Psoas muscle (tissue), 7 donors: ENCODE measurements at regions not wholly inside any gene's neighbourhood (a gene's known extent, or its start where the extent isn't known, plus 50 kb on each side); places are given as distances from the start of the nearest gene placed in this dataset.
A peak's percentile ranks its signal among the peaks of the same experiment; 100 is the strongest.

ENCODE experiments used
- ATAC-seq, 4 donors: fragments of 200-7000 bp; cut with Tn5 transposase; one replicate each; pipeline ENCODE4 v1.9.1; 2020; ENCODE audit warnings: moderate library complexity in 3 of 4, mild to moderate bottlenecking in 2 of 4
- DNase-seq, 2 donors: peaks; one replicate each; pipeline ENCODE4 v3.0.0-alpha.2; 2020
- H3K27ac ChIP-seq: fragments of 200-600 bp; one replicate; pipeline ENCODE4 v1.8.0; 2022
- H3K27me3 ChIP-seq, 3 donors: fragments of 200-600 bp in 1 of 3; one replicate each; pipeline versions ENCODE4 v1.6.1 to v1.8.0; 2013 to 2022; ENCODE audit warnings: low read length in 2 of 3, mild to moderate bottlenecking in 2 of 3, moderate library complexity in 1 of 3; ENCODE audit not compliant: insufficient read depth in 3 of 3
- H3K36me3 ChIP-seq, 2 donors: fragments of 200-600 bp in 1 of 2; one replicate each; pipeline versions ENCODE4 v1.6.1 to v1.8.0; 2013 to 2022; ENCODE audit warnings: low read depth in 1 of 2, mild to moderate bottlenecking in 1 of 2, moderate library complexity in 1 of 2; ENCODE audit not compliant: insufficient read depth in 1 of 2
- H3K4me1 ChIP-seq: fragments of 200-600 bp; one replicate; pipeline ENCODE4 v1.8.0; 2022
- H3K4me3 ChIP-seq: fragments of 200-600 bp; one replicate; pipeline ENCODE4 v1.8.0; 2022; ENCODE audit warnings: mild to moderate bottlenecking
- H3K9me3 ChIP-seq: fragments of 200-600 bp; one replicate; pipeline ENCODE4 v1.8.0; 2022
- CTCF ChIP-seq: fragments of 200-600 bp; IDR thresholded peaks from one replicate; pipeline ENCODE4 v1.8.0; 2022; ENCODE audit warnings: antibody characterized with exemption
- WGBS, 3 donors: extraction: QIAGEN DNeasy Blood & Tissue Kit; methylation state at CpG; one replicate each; pipeline versions ENCODE4 v1.1.6 to v1.1.7; 2013; 5-methylcytosine and 5-hydroxymethylcytosine counted together
- intact Hi-C, 2 donors: fragments of 100-400 bp; cut with DNase I; formaldehyde crosslinking; loops; one replicate each; pipeline versions ENCODE4 v1.11.0 to v1.14.2; 2022
- donor health status: healthy with polysubstance abuse.
- donor health status: DM: no; HTN: no; CAD: no; lungs with moderate emphysema.
- donor health status: Bipolar disorder and iron deficiency.
- donor health status: healthy.
- donor health status: DM: yes; HTN: yes; CAD: no.
- donor health status: DM: no; HTN: no; CAD: no.
- donor health status: DM: yes; HTN: yes; CAD: no.

- 83 to 96% (median 95%) methylated on average over 6 of the region's 6 CpGs for WGBS, 3 donors
- no peak overlapping the region for H3K27ac ChIP-seq
- ATAC-seq, result no peak
- no peak for TF ChIP-seq CTCF
- H3K9me3 ChIP-seq, result no peaks in the 10 kb centered on the region
- DNase-seq, result no peak
- no peaks in the 10 kb centered on the region for H3K36me3 ChIP-seq
- H3K4me1 ChIP-seq, result no peaks in the 10 kb centered on the region
- peaks cover 0 to 1% (median 0%) of the 10 kb centered on the region in 3 donors for H3K27me3 ChIP-seq
- no peak overlapping the region for H3K4me3 ChIP-seq
- intact Hi-C loops, result loop anchor here in 1 of 2 donors (10.0 kb wide), 1 partner anchor 563 kb away; no protein-coding TSS in a partner anchor
These were observed 61.5 kb downstream of the PRSS23 start for GRCh38 chr11:86861810-86862209.

- Histone ChIP-seq H3K4me1 (no peaks in the 10 kb centered on the region), H3K27ac (no peak overlapping the region), H3K27me3 (peaks cover 0 to 1% (median 0%) of the 10 kb centered on the region in 3 donors), H3K4me3 (no peak overlapping the region), H3K9me3 (no peaks in the 10 kb centered on the region), H3K36me3 (no peaks in the 10 kb centered on the region)
- DNase-seq, result no peak
- TF ChIP-seq CTCF, result no peak
- WGBS, 3 donors, result 36 to 50% (median 40%) methylated on average over 2 of the region's 2 CpGs
- intact Hi-C loops, result loop anchor here in 1 of 2 donors (10.0 kb wide), 1 partner anchor 561 kb away; no protein-coding TSS in a partner anchor
- ATAC-seq, result no peak
These were observed 63.1 kb downstream of the PRSS23 start for GRCh38 chr11:86863476-86863875.

- DNase-seq, result no peak
- ATAC-seq, result no peak
- Histone ChIP-seq H3K36me3 (no peaks in the 10 kb centered on the region), H3K4me1 (no peaks in the 10 kb centered on the region), H3K9me3 (no peaks in the 10 kb centered on the region), H3K27ac (no peak overlapping the region), H3K27me3 (peaks cover 0 to 1% (median 0%) of the 10 kb centered on the region in 3 donors), H3K4me3 (no peak overlapping the region)
- 59 to 81% (median 75%) methylated on average over 1 of the region's 1 CpG for WGBS, 3 donors
- TF ChIP-seq CTCF, result no peak
- intact Hi-C loops, result loop anchor here (5.0 to 10.0 kb wide), 3 partner anchors 52 to 559 kb away; no protein-coding TSS in a partner anchor
These were observed 65.1 kb downstream of the PRSS23 start for GRCh38 chr11:86865436-86865835.

GRCh38 chr11:86869531-86869930 lies 69.2 kb downstream of the PRSS23 start:
- Histone ChIP-seq H3K4me3 (no peak overlapping the region), H3K9me3 (no peaks in the 10 kb centered on the region), H3K4me1 (no peaks in the 10 kb centered on the region), H3K36me3 (no peaks in the 10 kb centered on the region), H3K27ac (no peak overlapping the region), H3K27me3 (peaks cover 0 to 1% (median 0%) of the 10 kb centered on the region in 3 donors)
- TF ChIP-seq CTCF, result no peak
- ATAC-seq, result peak in 2 of 4 donors; percentile 17 to 21
- WGBS, 3 donors, result 40 to 46% (median 42%) methylated on average over 6 of the region's 6 CpGs
- no peak for DNase-seq
- intact Hi-C loops, result loop anchor here (2.0 to 10.0 kb wide), 4 partner anchors 48 to 555 kb away; no protein-coding TSS in a partner anchor
